Uterus (tissue), 2 donors: ENCODE measurements at regions not wholly inside any gene's neighbourhood (a gene's known extent, or its start where the extent isn't known, plus 50 kb on each side); places are given as distances from the start of the nearest gene placed in this dataset.

ENCODE experiments used
- POLR2A ChIP-seq, 2 donors: fragments of 450-650 bp; IDR thresholded peaks; one replicate each; pipeline ENCODE4 v1.6.1; 2016; ENCODE audit warnings: antibody characterized with exemption in 2 of 2, mild to moderate bottlenecking in 1 of 2, moderate library complexity in 1 of 2
- TF ChIP-seq, protein P1 (sequence below), 4 experiments: fragments of 200-600 bp in 2 of 4; fragments of 450-650 bp in 2 of 4; sonication (generic) in 2 of 4; IDR thresholded peaks; one replicate each; pipeline ENCODE4 v1.5.1; 2016 to 2019; ENCODE audit warnings: antibody characterized with exemption in 4 of 4, mild to moderate bottlenecking in 2 of 4, moderate library complexity in 1 of 4

DNA sequence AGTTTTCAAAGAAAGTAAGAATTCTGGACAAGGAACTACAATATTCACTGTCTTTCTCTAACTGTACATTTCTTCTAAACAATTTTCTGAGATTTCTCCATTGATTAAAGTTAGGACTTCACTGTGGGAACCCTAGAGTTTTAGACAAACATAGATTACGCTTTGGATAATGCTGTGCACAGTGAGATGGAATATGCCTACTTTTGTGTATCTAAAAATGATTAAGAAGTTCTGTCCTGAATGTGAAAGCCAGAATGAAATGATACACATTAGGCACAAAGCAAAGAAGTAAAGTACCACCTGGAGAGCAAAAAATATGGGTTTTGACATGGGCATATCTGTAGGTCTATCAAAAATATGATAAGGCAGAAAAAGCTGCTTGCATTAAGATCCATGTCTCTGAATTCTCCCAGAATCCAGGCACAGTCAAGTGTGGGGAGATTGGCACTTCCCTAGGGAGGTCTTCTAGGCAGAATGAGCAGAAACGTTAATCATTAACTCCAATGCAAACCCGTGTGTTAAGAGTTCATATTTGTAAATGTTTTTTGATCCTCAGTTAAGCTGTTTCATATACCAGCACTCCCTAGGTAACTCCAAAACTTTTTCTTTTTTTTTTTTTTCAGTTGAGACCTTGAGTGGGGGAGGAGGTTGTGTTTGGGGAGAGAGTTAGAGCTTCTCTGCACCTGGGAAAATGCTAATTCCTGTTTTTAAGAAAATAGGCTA lies 467.1 kb downstream of the LMO4 start:
- TF ChIP-seq, protein P1, sequence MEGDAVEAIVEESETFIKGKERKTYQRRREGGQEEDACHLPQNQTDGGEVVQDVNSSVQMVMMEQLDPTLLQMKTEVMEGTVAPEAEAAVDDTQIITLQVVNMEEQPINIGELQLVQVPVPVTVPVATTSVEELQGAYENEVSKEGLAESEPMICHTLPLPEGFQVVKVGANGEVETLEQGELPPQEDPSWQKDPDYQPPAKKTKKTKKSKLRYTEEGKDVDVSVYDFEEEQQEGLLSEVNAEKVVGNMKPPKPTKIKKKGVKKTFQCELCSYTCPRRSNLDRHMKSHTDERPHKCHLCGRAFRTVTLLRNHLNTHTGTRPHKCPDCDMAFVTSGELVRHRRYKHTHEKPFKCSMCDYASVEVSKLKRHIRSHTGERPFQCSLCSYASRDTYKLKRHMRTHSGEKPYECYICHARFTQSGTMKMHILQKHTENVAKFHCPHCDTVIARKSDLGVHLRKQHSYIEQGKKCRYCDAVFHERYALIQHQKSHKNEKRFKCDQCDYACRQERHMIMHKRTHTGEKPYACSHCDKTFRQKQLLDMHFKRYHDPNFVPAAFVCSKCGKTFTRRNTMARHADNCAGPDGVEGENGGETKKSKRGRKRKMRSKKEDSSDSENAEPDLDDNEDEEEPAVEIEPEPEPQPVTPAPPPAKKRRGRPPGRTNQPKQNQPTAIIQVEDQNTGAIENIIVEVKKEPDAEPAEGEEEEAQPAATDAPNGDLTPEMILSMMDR (IDR thresholded peaks at IDR 0.05), result no peak
- TF ChIP-seq POLR2A (IDR thresholded peaks at IDR 0.05), result no peak
